NCI-H1930 (cell line): ENCODE measurements at regions not wholly inside any gene's neighbourhood (a gene's known extent, or its start where the extent isn't known, plus 50 kb on each side); places are given as distances from the start of the nearest gene placed in this dataset.

Experiments
- DNase-seq, 2 experiments: peaks; one replicate each; lab custom pipeline; 2025; lab: John Stamatoyannopoulos, UW

- no peak for DNase-seq
Observed at GRCh38 chr2:16296331-16297250, 356.2 kb downstream of the MYCN start.

GRCh38 chr2:16296038-16296290, 355.6 kb downstream of the MYCN start:
- no peak for DNase-seq

GRCh38 chr2:16294791-16295190, 354.4 kb downstream of the MYCN start:
- no peak for DNase-seq

DNA sequence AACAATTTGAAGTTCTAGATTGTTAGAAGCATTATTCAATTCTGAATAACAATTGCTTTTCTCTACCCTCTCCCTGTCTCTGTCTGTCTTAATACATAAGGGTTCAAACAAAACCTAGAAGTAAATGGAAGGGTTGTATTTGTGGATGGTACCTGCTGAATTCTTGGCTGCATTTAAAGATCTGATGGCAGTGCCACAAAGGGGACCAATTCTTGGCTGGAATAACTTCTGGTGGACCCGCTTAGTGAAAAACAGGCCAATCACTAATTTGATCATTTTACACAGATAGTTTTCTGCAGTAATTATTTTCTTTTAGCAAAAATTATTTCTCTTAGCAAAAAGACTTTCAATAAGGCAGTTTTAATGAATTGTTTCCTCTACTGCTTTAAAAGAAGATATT, 353.5 kb downstream of the MYCN start:
- no peak for DNase-seq

DNA sequence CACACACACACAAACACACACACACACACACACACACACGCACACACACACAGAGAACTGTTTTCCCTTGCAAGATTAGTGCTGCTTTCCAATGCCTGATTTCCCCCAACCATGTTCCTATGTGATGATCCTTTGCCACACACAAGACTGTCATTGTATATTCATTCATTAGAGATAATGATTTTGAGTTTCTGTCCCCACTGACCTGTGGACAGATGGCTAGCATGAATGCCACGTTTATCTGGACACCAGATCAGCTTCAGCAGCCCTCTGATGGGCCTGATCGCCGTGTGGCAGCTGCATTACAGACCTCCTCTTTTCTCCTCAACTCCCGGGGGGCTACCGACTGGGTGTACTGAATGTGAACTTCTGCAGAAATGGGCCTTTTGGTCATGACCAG, 353.0 kb downstream of the MYCN start:
- no peak for DNase-seq

- no peak for DNase-seq
Observed at GRCh38 chr2:16291731-16292550, 351.6 kb downstream of the MYCN start.

- no peak for DNase-seq
Observed at GRCh38 chr2:16291226-16291625, 350.9 kb downstream of the MYCN start.

DNA sequence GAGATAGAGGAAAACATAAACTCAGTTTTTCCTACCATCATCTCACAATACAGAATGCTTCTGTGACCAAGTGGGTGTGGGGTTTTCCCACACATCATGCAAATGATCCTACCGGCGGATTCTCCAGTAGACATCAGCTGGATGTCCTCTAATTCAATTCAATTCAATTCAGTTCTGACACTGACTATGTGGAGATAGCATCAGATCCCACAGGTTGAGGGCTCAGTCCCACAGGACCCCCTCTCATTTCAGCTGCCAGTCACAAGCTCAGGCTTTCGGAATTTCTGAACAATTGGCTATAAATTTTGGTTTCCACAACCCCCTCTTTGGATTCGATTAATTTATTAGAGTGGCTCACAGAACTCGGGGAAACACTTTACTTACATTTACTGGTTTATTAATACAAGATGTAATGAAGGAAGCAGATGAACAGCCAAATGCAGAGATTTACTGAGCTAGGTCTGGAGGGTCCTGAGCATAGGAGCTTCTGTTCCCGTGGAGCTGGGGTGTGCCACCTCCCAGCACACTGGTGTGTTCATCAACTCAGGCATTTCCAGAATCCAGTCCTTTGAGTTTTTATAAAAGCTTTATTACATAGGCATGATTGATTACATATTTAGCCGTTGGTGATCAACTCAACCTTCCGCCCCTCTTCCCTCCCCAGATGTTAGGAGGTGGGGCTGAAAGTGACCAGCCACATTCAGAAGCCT, 350.1 kb downstream of the MYCN start:
- DNase-seq = no peak

DNA sequence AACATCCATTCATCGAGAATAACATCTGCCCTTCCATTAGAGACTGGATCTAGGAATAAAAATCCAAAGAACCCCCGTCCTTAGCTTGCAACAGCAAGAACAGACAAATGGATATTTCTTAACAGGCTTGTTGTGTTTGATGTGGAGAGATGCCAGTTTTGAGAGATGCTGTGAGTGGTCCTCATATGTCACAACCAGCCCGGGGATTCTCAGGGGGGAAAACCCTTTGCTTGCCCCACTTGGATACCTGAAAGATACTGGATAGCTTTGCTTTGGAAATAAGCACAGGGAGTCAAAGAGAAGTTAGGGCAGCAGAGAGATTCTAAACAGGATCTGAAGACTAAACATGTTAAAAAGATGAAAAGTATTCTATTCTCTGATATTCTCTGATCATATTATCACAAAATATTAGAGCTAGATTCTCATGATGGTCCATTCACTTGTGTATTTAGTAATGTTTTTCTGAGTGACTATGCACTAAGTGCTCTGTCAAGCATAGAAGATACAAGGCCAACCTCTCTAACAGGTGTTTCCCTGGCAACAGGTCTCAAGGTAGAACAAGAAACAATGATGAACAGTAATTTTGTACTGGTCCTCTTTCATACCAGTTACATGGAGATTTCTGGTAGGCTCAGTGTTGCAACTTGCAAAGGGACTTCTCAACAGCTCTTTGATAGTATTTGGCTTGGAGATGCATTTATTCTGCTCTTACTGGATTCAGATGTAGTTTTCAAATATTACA, 348.2 kb downstream of the MYCN start:
- DNase-seq = no peak

- no peak for DNase-seq
Observed at GRCh38 chr2:16287831-16288230, 347.5 kb downstream of the MYCN start.

- no peak for DNase-seq
Observed at GRCh38 chr2:16287281-16287680, 346.9 kb downstream of the MYCN start.

GRCh38 chr2:16285813-16286510, 345.6 kb downstream of the MYCN start:
- no peak for DNase-seq

DNA sequence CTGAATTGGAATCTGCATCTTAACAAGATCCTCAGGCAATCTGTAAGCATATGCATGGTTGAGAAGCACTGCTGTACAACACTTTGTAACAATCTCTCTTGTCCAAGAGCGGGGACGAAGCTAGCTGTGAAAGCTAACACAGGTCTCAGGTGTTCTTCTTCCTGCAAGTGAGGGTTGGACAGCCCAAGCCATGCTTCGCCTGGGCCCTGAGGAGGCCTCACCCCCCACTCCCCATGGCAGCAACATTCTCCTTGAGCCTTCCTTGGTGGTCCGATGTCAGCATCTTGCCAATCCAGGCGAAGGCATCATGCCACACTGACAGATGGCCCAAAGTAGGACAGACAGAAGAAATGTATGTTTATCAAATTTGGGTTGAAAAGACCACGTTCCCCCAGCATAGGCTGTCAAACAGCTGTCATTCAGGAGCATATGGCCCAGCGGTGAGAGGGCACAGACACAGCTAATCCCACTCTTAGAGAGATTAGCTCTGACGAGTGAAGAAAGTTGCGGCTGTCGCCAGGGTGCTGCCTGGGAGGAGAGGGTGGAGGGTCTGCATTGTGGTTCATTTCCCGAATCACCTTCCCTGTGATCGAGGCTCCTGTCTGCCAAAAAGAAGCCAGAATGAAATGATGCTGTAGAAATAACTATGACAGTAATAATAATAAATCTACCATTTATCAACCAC, 344.7 kb downstream of the MYCN start:
- no peak for DNase-seq

DNA sequence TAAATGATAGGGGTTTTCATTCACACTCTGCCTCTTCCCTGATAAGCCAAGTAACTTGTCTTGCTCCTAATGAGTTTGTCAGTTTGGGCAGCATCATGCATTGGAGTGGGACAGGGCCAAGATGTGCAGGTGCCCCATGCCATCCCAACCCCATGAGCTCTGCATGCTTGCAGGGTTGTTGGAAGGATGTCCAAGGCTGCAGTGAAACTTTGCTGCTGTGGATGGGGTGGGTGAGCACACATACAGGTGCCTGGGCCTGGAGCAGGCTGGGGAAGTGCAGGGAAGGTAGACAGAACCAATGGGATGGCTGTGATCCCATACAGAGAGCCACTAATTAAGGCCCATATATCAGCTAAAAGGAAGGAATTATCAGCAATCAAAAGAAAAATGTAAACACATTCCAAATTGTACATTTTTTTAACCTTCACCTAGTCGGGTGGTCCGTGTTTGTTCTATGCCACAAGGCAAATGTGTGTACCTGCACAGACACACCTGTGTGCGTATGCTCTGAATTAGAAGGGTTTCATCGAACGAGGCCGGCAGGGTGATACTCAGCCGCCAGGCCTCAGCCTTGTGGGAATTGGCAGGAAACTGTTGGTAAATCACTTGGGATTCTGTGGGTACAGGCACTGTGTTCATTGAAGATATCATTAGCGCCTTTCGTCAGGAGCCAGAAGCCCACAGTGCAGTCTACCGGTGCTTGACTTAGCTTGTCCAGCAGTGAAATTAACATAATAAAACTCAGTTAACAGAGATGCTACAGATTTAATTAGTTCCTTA, 342.9 kb downstream of the MYCN start:
- no peak for DNase-seq

DNA sequence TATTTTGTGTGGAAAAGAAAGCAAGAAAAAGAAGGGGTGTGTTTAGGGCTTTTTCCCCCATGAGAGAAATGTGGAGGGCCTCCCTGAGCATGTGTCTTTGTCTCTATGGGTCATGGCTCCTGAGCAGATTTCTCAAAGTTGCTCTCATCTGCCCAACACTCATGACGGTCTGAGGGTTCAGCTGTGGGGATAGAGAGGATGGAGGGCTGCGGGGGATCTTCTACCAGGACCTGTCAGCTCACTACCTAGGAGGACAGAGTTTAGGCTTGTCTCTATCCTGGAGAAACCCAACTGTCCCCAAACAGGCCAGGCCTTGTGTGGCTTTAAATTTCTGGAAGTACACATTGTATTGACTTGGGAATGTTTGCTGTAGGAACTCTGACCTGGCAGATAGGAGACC, 342.2 kb downstream of the MYCN start:
- no peak for DNase-seq

DNA sequence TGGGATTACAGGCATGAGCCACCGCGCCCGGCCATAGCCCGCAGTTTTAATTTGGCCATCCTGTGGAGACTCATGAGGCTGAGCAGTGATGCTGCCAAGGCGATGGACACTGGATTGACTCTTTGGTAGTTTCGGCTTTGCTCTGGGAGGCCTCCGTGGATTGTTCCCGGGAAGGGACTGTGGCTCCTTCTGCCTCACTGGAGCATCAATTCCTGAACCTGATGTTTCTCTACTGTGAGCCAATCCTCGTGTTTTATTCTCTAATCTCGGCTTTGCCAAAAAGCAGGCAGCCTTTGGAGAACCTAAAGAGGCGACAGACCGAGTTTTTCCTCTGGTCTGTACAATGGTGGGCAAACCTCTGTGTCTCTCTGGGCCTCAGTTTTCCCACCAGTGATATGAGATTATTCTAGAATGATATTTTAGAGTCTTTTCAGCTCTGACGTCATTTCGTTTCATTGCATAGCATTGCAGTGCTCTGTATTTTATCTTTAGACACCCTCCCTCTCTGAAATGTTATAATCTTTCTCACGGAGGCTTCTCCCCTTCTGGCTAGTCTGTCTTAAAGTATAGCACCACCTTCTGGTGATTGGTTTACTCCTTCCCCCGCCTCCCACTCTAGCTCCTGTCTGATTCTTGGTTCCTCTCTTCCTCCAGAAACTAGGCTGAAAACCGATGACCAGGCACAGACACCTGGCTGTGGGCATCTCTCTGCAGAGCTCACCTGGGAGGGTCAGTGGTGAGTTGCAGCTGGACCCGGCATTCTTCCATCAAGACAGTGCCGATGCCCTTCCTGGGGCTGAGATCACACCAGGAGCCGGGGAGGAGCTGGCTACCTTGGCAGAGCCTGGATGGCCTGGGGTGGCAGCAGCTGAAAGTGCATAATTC, 341.3 kb downstream of the MYCN start:
- peak in 1 of 2 experiments; percentile 5 for DNase-seq

DNA sequence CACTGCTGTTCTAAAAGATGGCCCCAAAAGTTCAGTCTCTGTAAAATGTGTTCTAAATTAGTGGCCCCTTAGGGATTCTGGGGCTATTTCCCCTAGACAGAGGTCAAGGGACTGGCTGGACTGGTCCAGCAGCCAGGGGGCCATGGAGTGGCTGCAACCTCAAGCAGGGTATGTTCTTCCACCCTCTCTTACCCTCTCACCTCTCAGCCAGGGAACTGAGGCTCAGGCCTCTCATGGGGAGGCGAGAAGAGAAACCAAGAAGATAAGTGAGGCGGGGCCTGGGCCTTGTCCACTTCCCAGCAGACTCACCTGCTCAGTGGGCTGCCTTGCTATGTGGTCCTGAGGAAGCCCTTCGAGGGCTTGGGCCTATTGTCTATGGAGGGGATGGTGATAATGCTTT, 339.7 kb downstream of the MYCN start:
- no peak for DNase-seq

DNA sequence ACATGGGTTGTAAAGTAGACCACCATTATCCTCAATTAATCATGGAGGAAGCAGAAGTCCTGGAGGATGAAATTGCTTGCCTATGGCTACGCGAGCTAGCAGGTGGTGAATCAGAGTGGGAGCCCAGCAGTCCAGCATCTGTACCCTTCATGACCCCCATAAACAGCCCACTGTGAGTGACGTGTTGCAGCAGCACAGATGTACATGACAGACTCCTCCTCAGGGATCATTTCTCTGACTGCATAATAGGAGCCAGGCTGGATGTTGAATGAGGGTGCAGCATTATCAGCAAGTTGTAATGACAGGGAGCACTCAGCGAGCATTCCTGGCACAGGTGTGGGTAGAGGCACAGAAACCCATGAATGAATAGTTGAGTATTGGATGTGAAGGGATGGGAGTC, 339.3 kb downstream of the MYCN start:
- no peak for DNase-seq

DNA sequence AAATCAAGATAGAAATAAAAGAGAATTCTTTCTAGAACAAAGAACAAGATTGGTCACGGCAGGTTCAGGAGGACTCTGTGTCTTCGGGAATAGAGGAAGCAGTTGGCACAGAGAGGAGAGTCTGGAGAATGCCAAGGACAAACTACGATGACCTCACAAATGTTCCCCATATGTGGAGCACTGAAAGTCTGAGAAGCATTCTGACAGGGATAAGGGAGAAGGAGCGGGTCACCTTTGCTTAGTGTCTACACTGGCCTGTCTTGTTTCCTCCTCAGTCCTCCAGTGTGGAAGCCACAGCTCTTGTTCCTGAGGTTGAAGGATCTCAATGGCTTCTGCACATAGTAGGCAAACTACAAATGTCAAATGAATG, 338.8 kb downstream of the MYCN start:
- DNase-seq = no peak
